SK-N-MC (cell line): ENCODE measurements at regions not wholly inside any gene's neighbourhood (a gene's known extent, or its start where the extent isn't known, plus 50 kb on each side); places are given as distances from the start of the nearest gene placed in this dataset.

Source experiments
- DNase-seq: peaks from one replicate; pipeline ENCODE4 v3.0.0-alpha.2; 2011; ENCODE audit warnings: low read depth, low spot score
- H3K27ac ChIP-seq: fragments of 200-600 bp; sonication (generic); 2 replicates; pipeline ENCODE4 v1.5.1; 2016; ENCODE audit warnings: mixed run types
- H3K36me3 ChIP-seq: fragments of 200-600 bp; sonication (generic); 2 replicates; pipeline ENCODE4 v1.6.1; 2017; ENCODE audit warnings: antibody characterized with exemption, low read length, mixed read lengths; ENCODE audit not compliant: insufficient read depth
- H3K4me3 ChIP-seq: fragments of 200-600 bp; sonication (generic); 2 replicates; pipeline ENCODE4 v1.5.1; 2016
- H3K9ac ChIP-seq: fragments of 200-600 bp; sonication (generic); 2 replicates; pipeline ENCODE4 v1.8.0; 2017; ENCODE audit warnings: mixed run types, mixed read lengths; ENCODE audit not compliant: insufficient read length
- H3K9me3 ChIP-seq: fragments of 200-600 bp; sonication (generic); 2 replicates; pipeline ENCODE4 v1.6.1; 2017; ENCODE audit warnings: low read depth, mild to moderate bottlenecking, antibody characterized with exemption, low read length, moderate library complexity, mixed read lengths
- EZH2 ChIP-seq: fragments of 200-600 bp; sonication (generic); IDR thresholded peaks from one replicate; pipeline ENCODE4 v1.6.1; 2017; ENCODE audit warnings: antibody characterized with exemption
- FOXP2 ChIP-seq: optimal IDR thresholded peaks from 2 replicates; pipeline ENCODE3; 2011; ENCODE audit warnings: mild to moderate bottlenecking, moderate library complexity; ENCODE audit not compliant: insufficient read depth; ENCODE audit errors: extremely low read length, control extremely low read depth
- POLR2AphosphoS5 ChIP-seq: IDR thresholded peaks from 2 replicates; pipeline ENCODE4 v1.6.1; 2012; ENCODE audit warnings: mild to moderate bottlenecking, low read depth, low read length, borderline replicate concordance

GRCh38 chr1:228918335-228918734, 183.1 kb downstream of the RHOU start:
- H3K9me3 ChIP-seq = no peaks in the 10 kb centered on the region
- no peak overlapping the region for H3K4me3 ChIP-seq
- DNase-seq = no peak
- no peaks in the 10 kb centered on the region for H3K36me3 ChIP-seq
- TF ChIP-seq EZH2 (no peak), FOXP2 (no peak), POLR2AphosphoS5 (no peak)
- H3K27ac ChIP-seq = no peak overlapping the region
- H3K9ac ChIP-seq = no peak overlapping the region

GRCh38 chr1:228919914-228920313, 184.6 kb downstream of the RHOU start:
- H3K4me3 ChIP-seq = no peak overlapping the region
- H3K9me3 ChIP-seq = no peaks in the 10 kb centered on the region
- no peak for TF ChIP-seq EZH2
- no peak for DNase-seq
- no peak overlapping the region for H3K9ac ChIP-seq
- no peak overlapping the region for H3K27ac ChIP-seq
- H3K36me3 ChIP-seq = no peaks in the 10 kb centered on the region

GRCh38 chr1:228920831-228921230, 185.6 kb downstream of the RHOU start:
- DNase-seq = no peak

DNA sequence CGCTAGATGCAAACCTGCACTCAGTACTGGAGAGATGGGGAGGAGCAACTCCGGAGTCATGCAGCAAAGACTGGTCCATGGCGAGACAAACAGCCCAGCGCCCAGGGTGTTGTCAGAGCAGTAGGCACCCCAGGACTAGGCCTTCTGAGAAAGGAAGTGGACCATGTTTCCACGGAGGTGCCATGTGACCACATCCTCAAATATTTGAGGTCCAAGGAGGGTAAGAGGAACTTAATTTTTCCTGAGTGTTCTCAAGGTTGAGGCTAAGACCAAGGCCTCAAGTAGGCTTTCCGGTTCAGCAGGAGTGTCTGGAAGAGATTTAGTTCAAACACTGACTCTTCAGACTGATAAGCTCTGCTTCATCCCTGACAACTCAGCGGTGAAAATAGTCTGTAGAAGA, 186.2 kb downstream of the RHOU start:
- Histone ChIP-seq H3K9ac (no peak overlapping the region), H3K27ac (no peak overlapping the region), H3K9me3 (no peaks in the 10 kb centered on the region), H3K4me3 (no peak overlapping the region), H3K36me3 (no peaks in the 10 kb centered on the region)
- TF ChIP-seq EZH2 (no peak), FOXP2 (no peak), POLR2AphosphoS5 (no peak)
- no peak for DNase-seq

More at GRCh38 chr1:228920831-228921230, 185.6 kb downstream of the RHOU start:
- no peaks in the 10 kb centered on the region for H3K9me3 ChIP-seq
- H3K9ac ChIP-seq = no peak overlapping the region
- no peak overlapping the region for H3K27ac ChIP-seq
- H3K4me3 ChIP-seq = no peak overlapping the region
- no peaks in the 10 kb centered on the region for H3K36me3 ChIP-seq
- TF ChIP-seq EZH2 (no peak), POLR2AphosphoS5 (no peak), FOXP2 (no peak)

GRCh38 chr1:228922722-228923376, 187.6 kb downstream of the RHOU start:
- Histone ChIP-seq H3K27ac (no peak overlapping the region), H3K9ac (no peak overlapping the region), H3K9me3 (no peaks in the 10 kb centered on the region), H3K36me3 (no peaks in the 10 kb centered on the region), H3K4me3 (no peak overlapping the region)
- no peak for TF ChIP-seq EZH2
- no peak for TF ChIP-seq POLR2AphosphoS5
- TF ChIP-seq FOXP2 = no peak
- DNase-seq = no peak

- Histone ChIP-seq H3K9ac (no peak overlapping the region), H3K4me3 (no peak overlapping the region), H3K36me3 (no peaks in the 10 kb centered on the region), H3K27ac (no peak overlapping the region), H3K9me3 (no peaks in the 10 kb centered on the region)
- DNase-seq = no peak
- TF ChIP-seq EZH2 = no peak
- no peak for TF ChIP-seq FOXP2
- TF ChIP-seq POLR2AphosphoS5 = no peak
Observed at GRCh38 chr1:228923973-228924686, 188.9 kb downstream of the RHOU start.

- H3K9me3 ChIP-seq = no peaks in the 10 kb centered on the region
- no peaks in the 10 kb centered on the region for H3K36me3 ChIP-seq
- no peak overlapping the region for H3K27ac ChIP-seq
- no peak overlapping the region for H3K9ac ChIP-seq
- no peak for DNase-seq
- H3K4me3 ChIP-seq = no peak overlapping the region
- TF ChIP-seq FOXP2 = no peak
Observed at GRCh38 chr1:228925691-228926090, 190.4 kb downstream of the RHOU start.

GRCh38 chr1:228927421-228927820, 192.1 kb downstream of the RHOU start:
- TF ChIP-seq FOXP2 = no peak
- TF ChIP-seq POLR2AphosphoS5 = no peak
- no peak for TF ChIP-seq EZH2
- DNase-seq = no peak
- Histone ChIP-seq H3K9ac (no peak overlapping the region), H3K4me3 (no peak overlapping the region), H3K36me3 (no peaks in the 10 kb centered on the region), H3K9me3 (no peaks in the 10 kb centered on the region), H3K27ac (no peak overlapping the region)
